Left hindlimb (tissue), 1 donor: ENCODE measurements at regions not wholly inside any gene's neighbourhood (a gene's known extent, or its start where the extent isn't known, plus 50 kb on each side); places are given as distances from the start of the nearest gene placed in this dataset.
"Not testable (repeated sequence)": the region's sequence is repeated elsewhere in the genome, so short reads cannot be mapped to it uniquely, and the experiment has no call there.

Source experiments
- DNase-seq: peaks from one replicate; pipeline ENCODE4 v3.0.0-alpha.2; 2018

- DNase-seq, result no peak
These were observed 432.2 kb upstream of the HNRNPA3 start for GRCh38 chr2:176780348-176780747.

- no peak for DNase-seq
These were observed 430.9 kb upstream of the HNRNPA3 start for GRCh38 chr2:176781570-176782217.

- no peak for DNase-seq
These were observed 427.9 kb upstream of the HNRNPA3 start for GRCh38 chr2:176784633-176785200.

GRCh38 chr2:176789751-176790150 lies 422.8 kb upstream of the HNRNPA3 start:
- no peak for DNase-seq

- no peak for DNase-seq
These were observed 422.1 kb upstream of the HNRNPA3 start for GRCh38 chr2:176790468-176790867.

- DNase-seq, result no peak
These were observed 418.8 kb upstream of the HNRNPA3 start for GRCh38 chr2:176793792-176794191.

- no peak for DNase-seq
These were observed 418.2 kb upstream of the HNRNPA3 start for GRCh38 chr2:176794392-176794791.

- DNase-seq, result no peak
These were observed 416.8 kb upstream of the HNRNPA3 start for GRCh38 chr2:176795823-176796222.

- DNase-seq, result not testable (repeated sequence)
These were observed 415.9 kb upstream of the HNRNPA3 start for GRCh38 chr2:176796677-176797076.

- no peak for DNase-seq
These were observed 408.2 kb upstream of the HNRNPA3 start for GRCh38 chr2:176804392-176804791.

- DNase-seq, result no peak
These were observed 407.2 kb upstream of the HNRNPA3 start for GRCh38 chr2:176805345-176805744.

- DNase-seq, result no peak
These were observed 400.3 kb upstream of the HNRNPA3 start for GRCh38 chr2:176812246-176812775.

GRCh38 chr2:176813156-176813555 lies 399.4 kb upstream of the HNRNPA3 start:
- no peak for DNase-seq

GRCh38 chr2:176813621-176814049 lies 399.0 kb upstream of the HNRNPA3 start:
- peak; percentile 52 for DNase-seq

- no peak for DNase-seq
These were observed 398.3 kb upstream of the HNRNPA3 start for GRCh38 chr2:176814274-176814673.

GRCh38 chr2:176814740-176815367 lies 397.7 kb upstream of the HNRNPA3 start:
- DNase-seq, result no peak

- no peak for DNase-seq
These were observed 395.5 kb upstream of the HNRNPA3 start for GRCh38 chr2:176817061-176817565.

GRCh38 chr2:176818076-176818475 lies 394.5 kb upstream of the HNRNPA3 start:
- no peak for DNase-seq

GRCh38 chr2:176818617-176819016 lies 394.0 kb upstream of the HNRNPA3 start:
- peak; percentile 71 for DNase-seq

- DNase-seq, result no peak
These were observed 393.3 kb upstream of the HNRNPA3 start for GRCh38 chr2:176819306-176819705.

- no peak for DNase-seq
These were observed 392.1 kb upstream of the HNRNPA3 start for GRCh38 chr2:176820371-176820932.

- DNase-seq, result no peak
These were observed 391.2 kb upstream of the HNRNPA3 start for GRCh38 chr2:176821350-176821749.

- DNase-seq, result no peak
These were observed 390.5 kb upstream of the HNRNPA3 start for GRCh38 chr2:176822060-176822459.

GRCh38 chr2:176826356-176826755 lies 386.2 kb upstream of the HNRNPA3 start:
- DNase-seq, result no peak
